ENCODE measurements at regions not wholly inside any gene's neighbourhood (a gene's known extent, or its start where the extent isn't known, plus 50 kb on each side); places are given as distances from the start of the nearest gene placed in this dataset.
A peak's percentile ranks its signal among the peaks of the same experiment; 100 is the strongest.

DNA sequence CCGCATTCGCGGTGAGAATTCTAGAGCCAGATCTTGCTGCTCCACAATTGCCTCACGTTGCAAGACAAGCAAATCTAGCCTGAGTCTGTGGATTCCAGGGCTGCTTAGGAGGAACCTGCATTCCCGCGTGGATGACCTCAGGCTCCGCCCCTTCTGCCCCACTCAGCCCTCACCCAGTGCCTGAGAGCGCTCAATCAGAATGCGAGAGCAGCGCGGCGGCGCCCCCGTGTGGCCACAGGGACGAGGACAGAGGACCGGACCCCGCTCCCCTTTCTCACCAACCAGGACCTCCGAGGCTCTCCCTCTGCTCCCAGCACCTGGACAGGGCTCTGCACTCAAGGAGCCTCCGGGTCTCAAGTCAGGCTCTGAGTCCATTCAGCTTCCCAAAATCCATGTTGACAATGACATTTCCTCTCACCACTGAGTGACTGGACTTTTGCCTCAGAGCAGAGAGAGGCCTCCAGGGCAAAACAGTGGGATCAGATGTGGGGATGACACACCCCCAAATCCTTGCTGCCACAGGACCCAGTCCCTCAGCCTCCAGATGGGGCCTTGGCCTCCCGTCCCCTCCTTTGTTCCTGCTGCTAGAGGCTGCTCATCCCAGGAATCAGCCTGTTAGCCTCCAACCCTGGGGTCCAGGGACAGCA, 52.0 kb downstream of the RPP21 start:
- H3K4me3 Mint-ChIP-seq, result no peak overlapping the region
- H3K27me3 Mint-ChIP-seq (ENCODE audit: insufficient read depth), result peaks cover 41% of the 10 kb centered on the region
- peak; percentile 74 for DNase-seq (ENCODE audit: low spot score)
- no peak overlapping the region for H3K27ac Mint-ChIP-seq
- no peaks in the 10 kb centered on the region for H3K36me3 Mint-ChIP-seq (ENCODE audit: low read depth)
- peaks cover 11% of the 10 kb centered on the region for H3K4me1 Mint-ChIP-seq (ENCODE audit: low read depth)
- intact Hi-C loops (cut with micrococcal nuclease), result loop anchor here (1.0 to 5.0 kb wide), 5 partner anchors 40 to 295 kb away; no protein-coding TSS in a partner anchor
- no peaks in the 10 kb centered on the region for H3K9me3 Mint-ChIP-seq

DNA sequence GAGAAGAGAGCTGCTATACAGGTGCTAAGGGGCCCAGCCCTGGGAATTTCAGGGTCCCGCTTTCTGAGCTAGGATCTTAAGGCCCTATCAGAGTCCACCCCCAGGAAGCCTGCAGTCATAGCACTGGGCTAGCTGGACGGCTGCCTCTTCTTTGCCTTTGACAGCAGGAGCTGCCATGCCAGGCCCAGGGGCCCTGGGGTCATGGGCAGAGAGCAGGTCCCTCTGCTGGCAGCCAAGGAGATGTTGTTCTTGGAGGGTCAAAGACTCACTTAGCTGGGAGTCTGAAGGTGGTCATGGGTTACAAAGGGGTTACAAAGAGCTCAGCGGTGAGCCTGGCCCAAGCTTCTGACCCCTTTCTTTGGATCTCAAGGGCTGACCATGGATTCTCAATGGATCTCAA, 52.7 kb downstream of the RPP21 start:
- Mint-ChIP-seq H3K4me3 (no peak overlapping the region), H3K27ac (no peak overlapping the region), H3K27me3 (ENCODE audit: insufficient read depth) (peaks cover 41% of the 10 kb centered on the region), H3K9me3 (no peaks in the 10 kb centered on the region), H3K36me3 (ENCODE audit: low read depth) (no peaks in the 10 kb centered on the region), H3K4me1 (ENCODE audit: low read depth) (peaks cover 17% of the 10 kb centered on the region)
- intact Hi-C loops (cut with micrococcal nuclease), result loop anchor here (1.0 to 5.0 kb wide), 4 partner anchors 40 to 295 kb away; no protein-coding TSS in a partner anchor
- DNase-seq (ENCODE audit: low spot score), result no peak

- Mint-ChIP-seq H3K36me3 (ENCODE audit: low read depth) (no peaks in the 10 kb centered on the region), H3K9me3 (no peaks in the 10 kb centered on the region), H3K4me3 (no peak overlapping the region), H3K4me1 (ENCODE audit: low read depth) (peaks cover 17% of the 10 kb centered on the region), H3K27ac (no peak overlapping the region), H3K27me3 (ENCODE audit: insufficient read depth) (peaks cover 27% of the 10 kb centered on the region)
- intact Hi-C loops (cut with micrococcal nuclease), result loop anchor here (5.0 kb wide), 1 partner anchor 297 kb away; no protein-coding TSS in a partner anchor
- no peak for DNase-seq (ENCODE audit: low spot score)
Observed at GRCh38 chr6:30399390-30400058, 54.6 kb downstream of the RPP21 start.

- Mint-ChIP-seq H3K9me3 (peaks cover 16% of the 10 kb centered on the region), H3K4me3 (no peak overlapping the region), H3K4me1 (ENCODE audit: low read depth) (peaks cover 21% of the 10 kb centered on the region), H3K36me3 (ENCODE audit: low read depth) (no peaks in the 10 kb centered on the region), H3K27ac (no peak overlapping the region), H3K27me3 (ENCODE audit: insufficient read depth) (peaks cover 36% of the 10 kb centered on the region)
- DNase-seq (ENCODE audit: low spot score), result no peak
- intact Hi-C loops (cut with micrococcal nuclease), result no loop called here
Observed at GRCh38 chr6:30405934-30406333, 61.0 kb downstream of the RPP21 start.

DNA sequence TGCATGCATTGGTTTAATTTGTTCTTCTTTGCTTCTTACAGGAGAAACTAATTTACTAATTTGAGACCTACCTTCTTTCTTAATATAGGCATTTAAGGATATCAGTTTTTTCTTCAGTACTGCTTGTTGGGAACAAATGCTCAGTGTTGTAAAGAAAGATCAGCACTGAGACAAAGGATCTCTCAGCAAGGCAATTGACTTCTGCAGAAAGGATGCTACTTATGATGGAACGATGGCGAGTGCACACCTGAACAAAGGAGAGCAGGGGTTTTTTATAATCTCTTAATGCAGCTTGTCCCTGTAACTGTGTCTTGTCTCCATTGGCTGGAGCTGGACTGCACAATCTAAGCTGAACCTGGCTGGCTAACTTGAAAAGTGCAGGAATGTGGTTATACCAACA, 64.2 kb downstream of the RPP21 start:
- Mint-ChIP-seq H3K27me3 (ENCODE audit: insufficient read depth) (peaks cover 61% of the 10 kb centered on the region), H3K9me3 (peaks cover 16% of the 10 kb centered on the region), H3K4me3 (no peak overlapping the region), H3K4me1 (ENCODE audit: low read depth) (peaks cover 17% of the 10 kb centered on the region), H3K27ac (no peak overlapping the region), H3K36me3 (ENCODE audit: low read depth) (no peaks in the 10 kb centered on the region)
- DNase-seq (ENCODE audit: low spot score), result no peak
- intact Hi-C loops (cut with micrococcal nuclease), result no loop called here

DNA sequence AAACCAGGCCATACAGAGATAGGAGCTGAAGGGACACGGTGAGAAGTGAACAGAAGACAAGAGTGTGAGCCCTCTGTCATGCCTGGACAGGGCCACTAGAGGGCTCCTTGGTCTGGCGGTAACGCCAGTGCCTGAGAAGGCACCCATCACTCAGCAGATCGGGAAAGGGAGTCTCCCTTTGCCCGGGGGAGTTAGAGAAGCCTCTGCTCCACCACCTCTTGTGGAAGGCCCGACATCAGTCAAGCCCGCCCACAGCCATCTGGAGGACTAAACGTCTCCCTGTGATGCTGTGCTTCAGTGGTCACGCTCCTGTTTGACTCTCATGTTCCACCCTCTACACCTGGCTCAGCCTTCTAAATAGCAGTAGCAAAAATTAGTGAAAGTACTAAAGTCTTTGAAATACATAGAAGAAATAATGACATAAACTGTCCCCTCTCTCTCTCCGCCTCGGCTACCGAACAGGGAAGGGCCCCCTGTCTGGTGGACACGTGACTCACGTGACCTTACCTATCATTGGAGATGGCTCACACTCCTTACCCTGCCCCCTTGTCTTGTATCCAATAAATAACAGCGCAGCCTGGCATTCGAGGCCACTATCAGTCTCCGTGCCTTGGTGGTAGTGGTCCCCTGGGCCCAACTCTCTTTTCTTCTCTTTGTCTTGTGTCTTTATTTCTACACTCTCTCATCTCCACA, 66.7 kb downstream of the RPP21 start:
- no peak overlapping the region for H3K27ac Mint-ChIP-seq
- H3K36me3 Mint-ChIP-seq (ENCODE audit: low read depth), result no peaks in the 10 kb centered on the region
- peaks cover 7% of the 10 kb centered on the region for H3K4me1 Mint-ChIP-seq (ENCODE audit: low read depth)
- H3K4me3 Mint-ChIP-seq, result peak overlapping the region; percentile 5
- peaks cover 16% of the 10 kb centered on the region for H3K9me3 Mint-ChIP-seq
- peaks cover 64% of the 10 kb centered on the region for H3K27me3 Mint-ChIP-seq (ENCODE audit: insufficient read depth)
- peak; percentile 44 for DNase-seq (ENCODE audit: low spot score)
- intact Hi-C loops (cut with micrococcal nuclease), result loop anchor here (1.0 kb wide), 1 partner anchor 42 kb away; no protein-coding TSS in a partner anchor

GRCh38 chr6:30418448-30418847, 70.9 kb upstream of the HLA-E start:
- Mint-ChIP-seq H3K9me3 (no peaks in the 10 kb centered on the region), H3K27me3 (ENCODE audit: insufficient read depth) (peaks cover 51% of the 10 kb centered on the region), H3K4me1 (ENCODE audit: low read depth) (no peaks in the 10 kb centered on the region), H3K36me3 (ENCODE audit: low read depth) (no peaks in the 10 kb centered on the region), H3K4me3 (no peak overlapping the region), H3K27ac (no peak overlapping the region)
- DNase-seq (ENCODE audit: low spot score), result no peak
- intact Hi-C loops (cut with micrococcal nuclease), result no loop called here

DNA sequence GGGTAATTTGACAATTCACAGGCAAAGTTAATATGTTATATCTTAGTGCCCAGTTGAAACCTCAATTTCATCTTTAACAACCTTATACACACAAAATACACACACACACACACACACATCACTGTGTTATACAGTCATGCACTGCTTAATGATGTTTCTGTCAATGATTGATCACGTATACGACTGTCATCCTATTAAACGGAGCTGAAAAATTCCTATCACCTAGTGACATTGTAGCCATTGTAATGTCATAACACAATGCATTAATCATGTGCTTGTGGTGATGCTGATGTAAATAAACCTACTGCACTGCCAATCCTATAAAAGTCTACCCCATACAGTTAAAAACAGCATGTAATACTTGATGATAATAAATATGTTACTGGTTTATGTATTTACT, 64.8 kb upstream of the HLA-E start:
- no peaks in the 10 kb centered on the region for H3K36me3 Mint-ChIP-seq (ENCODE audit: low read depth)
- no peak overlapping the region for H3K27ac Mint-ChIP-seq
- no peak for DNase-seq (ENCODE audit: low spot score)
- peaks cover 5% of the 10 kb centered on the region for H3K9me3 Mint-ChIP-seq
- H3K27me3 Mint-ChIP-seq (ENCODE audit: insufficient read depth), result peaks cover 71% of the 10 kb centered on the region
- no peak overlapping the region for H3K4me3 Mint-ChIP-seq
- intact Hi-C loops (cut with micrococcal nuclease), result no loop called here
- H3K4me1 Mint-ChIP-seq (ENCODE audit: low read depth), result peaks cover 6% of the 10 kb centered on the region
